OCI-LY7 (cell line): ENCODE measurements at regions not wholly inside any gene's neighbourhood (a gene's known extent, or its start where the extent isn't known, plus 50 kb on each side); places are given as distances from the start of the nearest gene placed in this dataset.

Experiments used
- EZH2phosphoT487 ChIP-seq: fragments of 200-600 bp; sonication (generic); IDR thresholded peaks from 2 replicates; pipeline ENCODE4 v1.6.1; 2018; ENCODE audit warnings: low read depth, borderline replicate concordance, mild to moderate bottlenecking, mixed run types, antibody characterized with exemption, low read length, moderate library complexity, mixed read lengths
- TF ChIP-seq, protein P1 (sequence below): fragments of 200-600 bp; sonication (generic); conservative IDR thresholded peaks from 2 replicates; pipeline ENCODE4 v1.5.1; 2014; ENCODE audit warnings: mild to moderate bottlenecking, antibody characterized with exemption, low read length, moderate library complexity, mixed read lengths

- TF ChIP-seq, protein P1, sequence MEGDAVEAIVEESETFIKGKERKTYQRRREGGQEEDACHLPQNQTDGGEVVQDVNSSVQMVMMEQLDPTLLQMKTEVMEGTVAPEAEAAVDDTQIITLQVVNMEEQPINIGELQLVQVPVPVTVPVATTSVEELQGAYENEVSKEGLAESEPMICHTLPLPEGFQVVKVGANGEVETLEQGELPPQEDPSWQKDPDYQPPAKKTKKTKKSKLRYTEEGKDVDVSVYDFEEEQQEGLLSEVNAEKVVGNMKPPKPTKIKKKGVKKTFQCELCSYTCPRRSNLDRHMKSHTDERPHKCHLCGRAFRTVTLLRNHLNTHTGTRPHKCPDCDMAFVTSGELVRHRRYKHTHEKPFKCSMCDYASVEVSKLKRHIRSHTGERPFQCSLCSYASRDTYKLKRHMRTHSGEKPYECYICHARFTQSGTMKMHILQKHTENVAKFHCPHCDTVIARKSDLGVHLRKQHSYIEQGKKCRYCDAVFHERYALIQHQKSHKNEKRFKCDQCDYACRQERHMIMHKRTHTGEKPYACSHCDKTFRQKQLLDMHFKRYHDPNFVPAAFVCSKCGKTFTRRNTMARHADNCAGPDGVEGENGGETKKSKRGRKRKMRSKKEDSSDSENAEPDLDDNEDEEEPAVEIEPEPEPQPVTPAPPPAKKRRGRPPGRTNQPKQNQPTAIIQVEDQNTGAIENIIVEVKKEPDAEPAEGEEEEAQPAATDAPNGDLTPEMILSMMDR: no peak
- TF ChIP-seq EZH2phosphoT487: no peak
Observed at GRCh38 chr20:24736131-24736843, 212.8 kb upstream of the CST7 start.
